ENCODE measurements at regions not wholly inside any gene's neighbourhood (a gene's known extent, or its start where the extent isn't known, plus 50 kb on each side); places are given as distances from the start of the nearest gene placed in this dataset.
"Not testable (repeated sequence)": the region's sequence is repeated elsewhere in the genome, so short reads cannot be mapped to it uniquely, and the experiment has no call there.

GRCh38 chr5:125092138-125092537 lies 345.7 kb upstream of the ZNF608 start:
- not testable (repeated sequence) for TF ChIP-seq ELK1 (IDR thresholded peaks at IDR 0.05; ENCODE audit: low read depth, low read length); CTCF (IDR thresholded peaks at IDR 0.05); CBX8 (IDR thresholded peaks at IDR 0.05); HDAC2 (IDR thresholded peaks at IDR 0.05); BHLHE40 (IDR thresholded peaks at IDR 0.05; ENCODE audit: low read depth, low read length); ESRRA (IDR thresholded peaks at IDR 0.05; ENCODE audit: borderline replicate concordance, low read length); EP300 (IDR thresholded peaks at IDR 0.05); RFX5 (IDR thresholded peaks at IDR 0.05); BCL3 (IDR thresholded peaks at IDR 0.05); CHD2 (IDR thresholded peaks at IDR 0.05; ENCODE audit: low read length, partially characterized antibody); SMC3 (IDR thresholded peaks at IDR 0.05); POLR2A (IDR thresholded peaks at IDR 0.05; ENCODE audit: low read length); RAD21 (conservative IDR thresholded peaks at IDR 0.05 in 1 of 2, IDR thresholded peaks at IDR 0.05 in 1 of 2)
